Esophagus squamous epithelium (tissue), 4 donors: ENCODE measurements at regions not wholly inside any gene's neighbourhood (a gene's known extent, or its start where the extent isn't known, plus 50 kb on each side); places are given as distances from the start of the nearest gene placed in this dataset.

Source experiments
- CTCF ChIP-seq, 6 experiments: fragments of 450-650 bp in 4 of 6; fragments of 200-600 bp in 2 of 6; sonication (generic) in 2 of 6; IDR thresholded peaks; one replicate each; pipeline ENCODE4 v1.5.1; 2016 to 2019; ENCODE audit warnings: antibody characterized with exemption in 6 of 6, mild to moderate bottlenecking in 4 of 6, moderate library complexity in 4 of 6
- POLR2A ChIP-seq, 4 donors: fragments of 450-650 bp; IDR thresholded peaks; one replicate each; pipeline ENCODE4 v1.6.1; 2017; ENCODE audit warnings: antibody characterized with exemption in 4 of 4, mild to moderate bottlenecking in 4 of 4, moderate library complexity in 3 of 4

DNA sequence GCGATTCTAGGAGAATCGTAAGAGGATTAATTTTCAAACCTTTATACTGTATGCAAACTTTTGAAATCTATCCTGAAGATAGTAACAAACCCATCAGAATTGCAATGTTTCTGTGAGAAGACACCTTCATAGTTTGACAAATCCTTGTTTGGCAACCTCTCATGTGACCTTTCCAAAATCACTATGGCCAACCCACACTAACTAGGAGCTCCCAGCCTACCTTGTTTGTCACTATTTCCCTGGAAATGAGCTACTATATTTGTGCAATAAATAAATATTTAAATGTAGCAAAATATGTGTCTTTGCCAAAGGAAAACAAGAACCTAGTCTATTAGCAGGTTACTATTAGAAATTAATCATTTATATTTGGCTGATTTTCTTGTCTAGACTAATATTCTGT lies 173.7 kb downstream of the PPP1R2C start:
- TF ChIP-seq CTCF (IDR thresholded peaks at IDR 0.05) (no peak), POLR2A (IDR thresholded peaks at IDR 0.05) (no peak)
